HG02938 (cell line): ENCODE measurements at regions not wholly inside any gene's neighbourhood (a gene's known extent, or its start where the extent isn't known, plus 50 kb on each side); places are given as distances from the start of the nearest gene placed in this dataset.

Experiments used
- ATAC-seq: cut with Tn5 transposase; IDR thresholded peaks from one replicate; pipeline ENCODE4 v1.9.1; 2021; ENCODE audit warnings: mild to moderate bottlenecking, moderate library complexity; ENCODE audit not compliant: unreplicated experiment

DNA sequence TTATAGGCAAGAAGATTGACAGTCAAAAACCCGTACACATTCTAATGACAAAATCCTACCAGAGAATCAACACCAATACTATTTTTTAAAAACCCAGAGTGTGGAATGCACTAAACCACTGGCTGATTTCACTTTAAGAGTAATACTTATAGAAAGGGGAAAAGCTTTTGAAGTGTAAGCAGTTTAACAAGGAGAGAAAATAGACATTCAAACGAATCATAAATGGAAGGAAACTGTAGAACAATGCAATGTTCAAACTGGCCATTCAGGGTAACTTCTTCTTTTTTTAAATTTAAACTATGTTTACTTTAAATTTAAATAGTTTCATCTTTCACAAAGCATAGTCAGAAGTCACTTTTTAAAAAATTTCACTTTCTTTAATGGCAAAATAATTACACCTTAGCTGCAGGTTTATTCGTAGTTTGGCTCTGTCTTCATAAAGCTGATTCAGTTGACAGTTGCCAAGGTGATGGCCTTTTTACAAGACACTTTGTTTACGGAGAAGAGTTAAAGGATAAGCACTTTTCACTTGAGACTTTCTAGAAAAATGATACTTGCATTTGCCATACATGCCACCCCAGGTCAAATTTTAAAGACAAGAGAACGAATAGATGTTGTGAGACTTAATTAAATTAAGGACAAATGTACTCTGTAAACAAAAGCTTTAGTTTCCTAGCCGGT, 82.4 kb upstream of the KLF3 start:
- no peak for ATAC-seq

DNA sequence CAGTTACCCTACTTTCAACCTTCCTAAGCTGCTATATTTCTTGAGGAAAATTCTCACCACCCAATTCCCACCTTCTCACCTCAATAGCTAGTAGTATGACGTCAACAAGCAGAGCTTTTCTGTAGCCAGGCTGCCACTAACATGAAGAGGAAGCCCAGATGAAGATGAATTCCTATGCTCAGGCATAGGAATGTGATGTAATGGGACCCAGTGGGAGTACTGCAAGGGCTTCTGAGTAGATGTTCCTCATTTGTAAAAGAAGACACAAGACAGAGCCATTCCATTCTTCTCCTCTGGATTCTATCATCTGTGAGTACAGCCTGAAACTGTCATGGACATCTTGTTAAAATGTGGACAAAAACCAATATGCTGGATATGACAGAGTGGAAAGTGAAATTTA, 81.6 kb upstream of the KLF3 start:
- ATAC-seq: no peak

DNA sequence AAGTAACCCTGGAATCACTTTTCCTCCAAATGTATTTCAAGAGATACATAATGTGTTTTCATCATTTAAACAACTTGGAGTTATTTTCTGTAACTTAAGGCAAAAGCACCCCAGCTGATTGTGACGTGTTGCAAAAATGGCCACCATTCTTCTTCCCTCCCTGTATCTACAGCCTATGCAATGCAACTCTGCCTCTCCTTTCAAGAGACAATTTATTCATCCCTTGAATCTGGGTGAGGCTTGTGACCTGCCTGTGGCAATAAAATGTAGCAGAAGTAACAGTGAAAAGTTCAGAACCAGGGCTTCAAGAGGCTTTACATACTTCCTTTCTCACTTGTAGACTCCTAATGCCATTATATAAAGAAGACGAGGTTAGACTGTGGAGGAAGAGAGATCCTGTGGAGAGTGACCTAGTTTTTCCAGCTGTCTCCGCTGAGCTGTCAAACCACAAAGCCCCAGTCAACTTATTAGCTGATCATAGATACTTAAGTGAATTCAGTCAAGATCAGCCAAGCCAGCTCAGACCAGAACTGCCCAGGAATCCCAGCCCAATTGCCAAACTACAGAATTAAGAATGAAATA, 81.0 kb upstream of the KLF3 start:
- ATAC-seq: no peak

DNA sequence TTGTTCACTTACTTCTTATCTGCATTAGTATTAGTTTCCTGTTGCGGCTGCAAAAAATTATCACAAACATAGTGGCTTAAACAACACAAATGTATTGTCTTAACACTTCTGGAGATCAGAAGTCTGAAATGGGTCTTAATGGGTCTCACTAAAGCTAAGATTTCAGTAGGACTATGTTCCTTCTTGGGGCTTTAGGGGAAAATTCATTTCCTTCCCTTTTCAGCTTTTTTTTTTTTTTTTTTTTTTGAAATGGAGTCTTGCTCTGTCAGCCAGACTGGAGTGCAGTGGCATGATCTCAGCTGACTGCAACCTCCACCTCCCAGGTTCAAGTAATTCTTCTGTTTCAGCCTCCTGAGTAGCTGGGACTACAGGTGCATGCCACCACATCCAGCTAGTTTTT, 78.1 kb upstream of the KLF3 start:
- no peak for ATAC-seq

DNA sequence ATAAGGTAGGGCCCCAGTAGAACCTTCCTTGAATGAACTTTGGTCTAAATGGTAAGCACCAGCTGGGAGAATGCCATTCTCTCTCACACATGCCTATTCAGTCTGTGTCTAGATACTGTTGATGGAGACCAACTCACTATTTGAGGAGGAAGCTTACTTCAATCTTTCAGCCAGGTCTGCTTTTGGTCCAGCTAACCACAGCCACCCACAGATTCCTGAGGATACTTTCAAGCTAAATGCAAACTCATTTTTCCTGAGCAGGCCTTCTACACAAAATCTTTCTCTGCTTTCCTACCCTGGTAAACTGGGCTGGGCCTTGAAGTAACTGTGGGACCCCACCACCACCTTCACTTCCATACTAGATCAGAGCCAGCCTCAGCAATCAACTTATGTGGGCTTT, 76.9 kb upstream of the KLF3 start:
- ATAC-seq: no peak

DNA sequence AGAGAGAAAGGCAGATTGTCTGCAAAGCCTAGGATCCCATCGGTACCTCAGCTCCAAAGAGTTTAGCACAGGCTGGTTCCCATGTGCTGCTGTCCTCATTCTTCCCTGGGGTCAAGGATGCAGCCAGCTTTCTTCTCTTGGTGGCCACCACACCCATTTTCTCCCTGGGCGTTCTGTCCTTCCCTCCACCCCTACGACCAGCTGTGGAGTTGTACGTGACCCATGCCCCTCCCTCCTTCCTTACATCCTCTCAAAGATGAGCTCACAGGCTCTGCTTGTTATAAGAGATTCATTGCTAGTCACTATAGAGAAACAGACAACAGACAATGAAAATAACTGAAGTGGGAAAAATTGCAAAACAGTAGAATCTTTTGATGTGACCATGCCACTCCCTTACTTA, 74.0 kb upstream of the KLF3 start:
- no peak for ATAC-seq

DNA sequence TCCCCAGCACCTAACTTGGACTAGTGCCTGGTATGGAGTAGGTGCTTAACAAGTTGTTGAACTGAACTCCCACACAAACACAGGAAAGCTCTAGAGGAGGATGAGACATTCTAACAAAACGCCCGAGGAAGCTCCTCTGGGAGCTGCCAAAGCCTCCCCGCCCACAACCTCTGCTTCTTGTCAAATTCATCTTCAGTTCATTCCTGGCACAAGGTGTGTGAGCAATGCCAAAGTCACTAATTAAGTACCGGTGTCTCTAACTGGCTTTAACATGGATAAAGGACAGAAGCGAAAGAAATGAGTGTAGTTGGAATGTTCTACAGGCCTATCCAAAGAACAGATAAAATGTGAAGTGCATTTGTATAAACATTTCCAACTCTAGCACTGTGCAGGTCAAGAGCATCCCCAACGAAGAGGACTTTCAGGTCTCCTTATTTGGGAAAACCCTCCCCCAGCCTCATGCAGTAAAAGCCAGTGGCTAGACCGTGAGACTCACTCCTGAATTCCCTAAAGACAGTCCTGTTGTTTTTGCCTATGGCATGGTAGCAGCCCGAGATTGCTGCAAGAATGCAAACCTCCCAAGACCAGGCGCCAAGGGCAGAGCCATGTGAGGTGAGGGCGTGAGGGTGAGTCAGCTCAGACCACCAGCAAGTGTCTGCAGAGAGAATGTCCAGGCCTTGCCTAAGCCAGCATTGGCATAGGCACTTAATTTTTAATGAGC, 72.2 kb upstream of the KLF3 start:
- ATAC-seq: no peak

DNA sequence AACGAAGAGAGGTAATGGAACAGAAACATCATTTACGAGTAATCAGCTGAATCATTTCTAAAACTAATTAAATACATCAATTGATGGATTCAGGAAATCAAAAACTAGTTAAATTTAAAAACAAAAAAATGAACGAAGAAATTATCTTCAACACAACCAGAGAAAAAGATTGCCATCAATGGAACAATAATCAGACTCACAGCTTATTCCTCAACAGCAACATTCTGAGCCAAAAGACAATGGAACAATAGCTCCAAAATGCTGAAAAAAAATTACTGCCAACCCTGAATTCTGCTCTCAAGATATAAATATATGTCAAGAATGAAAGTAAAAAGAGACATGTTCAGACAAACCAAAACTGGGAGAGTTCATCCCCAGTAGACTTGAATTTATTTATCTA, 65.5 kb upstream of the KLF3 start:
- no peak for ATAC-seq

DNA sequence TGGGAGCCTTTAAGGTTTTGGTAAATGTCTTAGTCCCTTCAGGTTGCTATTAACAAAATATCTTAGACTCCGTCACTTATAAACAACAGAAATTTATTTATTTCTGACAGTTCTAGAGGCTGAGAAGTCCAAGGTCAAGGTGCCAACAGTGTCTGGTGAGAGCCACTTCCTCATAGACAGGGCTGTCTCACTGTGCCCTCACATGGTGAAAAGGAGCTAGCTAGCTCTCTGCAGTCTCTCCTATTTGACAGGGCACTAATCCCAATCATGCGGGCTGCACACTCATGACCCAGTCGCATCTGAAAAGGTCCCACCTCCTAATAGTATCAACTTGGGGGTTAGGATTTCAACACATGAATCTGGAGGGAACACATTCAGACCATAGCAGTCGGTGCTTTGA, 63.4 kb upstream of the KLF3 start:
- ATAC-seq: no peak

DNA sequence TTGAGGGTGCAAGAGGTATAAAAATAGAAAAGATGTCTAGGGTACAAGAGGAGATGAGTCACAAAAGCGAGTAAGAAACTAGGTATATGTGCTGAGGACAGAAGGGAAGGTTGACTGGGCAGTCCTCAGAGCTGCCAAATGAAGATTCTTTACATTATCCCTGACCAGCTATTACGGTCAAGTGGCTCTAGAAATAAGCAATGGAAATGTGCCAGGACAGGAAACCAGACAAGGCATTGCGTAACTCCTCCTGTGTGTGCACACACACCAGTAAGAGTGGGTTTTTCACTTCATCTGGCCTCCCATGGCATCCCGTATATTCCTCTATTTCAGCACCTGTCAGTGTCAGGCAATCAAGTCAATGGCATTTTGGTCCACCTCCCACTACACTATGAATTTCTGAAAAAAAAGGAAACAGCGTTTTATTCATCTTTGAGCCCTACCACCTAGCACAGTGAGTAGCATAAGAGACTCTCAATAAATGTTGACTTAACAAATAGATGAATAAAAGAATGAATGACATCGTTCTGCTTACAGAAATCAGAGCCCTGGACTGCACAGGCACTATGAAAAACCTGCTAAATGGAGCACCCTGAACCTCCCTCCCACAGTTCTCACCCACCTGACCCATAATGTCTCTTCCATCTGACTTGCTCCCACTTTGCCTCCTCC, 62.6 kb upstream of the KLF3 start:
- no peak for ATAC-seq

DNA sequence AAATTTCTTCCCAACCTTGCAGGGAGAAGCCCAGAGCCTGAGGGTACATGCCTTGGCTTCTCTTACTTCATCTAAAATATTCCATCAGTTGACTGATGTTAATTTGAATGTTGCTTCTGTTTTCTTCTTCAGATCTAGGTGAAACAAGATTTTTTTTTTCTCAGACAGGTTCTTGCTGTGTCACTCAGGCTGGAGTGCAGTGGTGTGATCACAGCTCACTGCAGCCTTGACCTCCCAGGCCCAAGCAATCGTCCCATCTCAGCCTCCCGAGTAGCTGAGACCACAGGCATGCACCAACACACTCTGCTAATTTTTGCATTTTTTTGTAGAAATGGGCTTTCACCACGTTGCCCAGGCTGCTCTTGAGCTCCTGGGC, 62.1 kb upstream of the KLF3 start:
- ATAC-seq: no peak

DNA sequence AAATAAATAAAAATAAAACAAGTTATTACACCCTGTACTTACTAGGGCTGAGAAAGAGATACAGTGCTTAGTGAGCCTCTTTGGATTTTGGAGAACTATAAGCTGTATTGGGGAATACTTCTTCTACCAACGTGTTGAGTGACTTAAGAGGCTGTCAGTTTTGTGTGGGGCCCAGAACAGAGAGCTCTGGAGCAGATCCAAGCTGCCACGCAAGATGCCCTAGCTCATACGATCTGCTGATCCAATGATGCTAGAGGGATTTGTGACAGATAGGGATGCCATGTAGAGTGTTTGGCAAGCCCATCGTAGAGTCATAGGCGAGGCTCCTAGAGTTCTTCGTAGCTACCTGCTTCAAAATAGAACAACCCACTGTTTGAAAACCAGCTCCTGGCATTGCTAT, 60.3 kb upstream of the KLF3 start:
- no peak for ATAC-seq

DNA sequence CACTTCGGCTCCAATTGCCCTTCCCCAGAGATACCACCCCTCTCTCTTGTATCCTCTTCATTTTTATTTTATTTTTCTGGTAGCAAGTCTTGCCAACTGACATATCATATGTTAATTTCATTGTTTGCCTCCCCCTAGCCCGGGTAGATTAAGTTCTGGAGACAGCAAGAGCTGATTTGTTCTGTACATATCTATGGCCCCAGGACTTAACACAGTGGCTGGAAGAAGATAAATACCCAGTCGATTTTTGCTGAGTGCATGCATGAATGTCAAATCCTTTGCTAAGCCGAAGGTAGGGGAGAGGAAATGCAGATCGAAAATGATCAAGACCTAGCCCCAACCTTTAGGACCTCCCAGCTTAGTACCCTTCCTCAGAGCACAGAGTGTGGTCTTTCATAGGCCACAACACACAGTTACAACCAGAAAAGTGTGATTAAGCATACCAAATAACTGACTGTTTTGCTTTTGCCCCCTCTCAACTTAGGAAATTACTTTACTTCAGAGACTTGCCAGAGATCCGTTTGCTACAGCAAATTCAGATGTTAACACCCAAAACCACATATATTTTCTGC, 58.7 kb upstream of the KLF3 start:
- no peak for ATAC-seq

DNA sequence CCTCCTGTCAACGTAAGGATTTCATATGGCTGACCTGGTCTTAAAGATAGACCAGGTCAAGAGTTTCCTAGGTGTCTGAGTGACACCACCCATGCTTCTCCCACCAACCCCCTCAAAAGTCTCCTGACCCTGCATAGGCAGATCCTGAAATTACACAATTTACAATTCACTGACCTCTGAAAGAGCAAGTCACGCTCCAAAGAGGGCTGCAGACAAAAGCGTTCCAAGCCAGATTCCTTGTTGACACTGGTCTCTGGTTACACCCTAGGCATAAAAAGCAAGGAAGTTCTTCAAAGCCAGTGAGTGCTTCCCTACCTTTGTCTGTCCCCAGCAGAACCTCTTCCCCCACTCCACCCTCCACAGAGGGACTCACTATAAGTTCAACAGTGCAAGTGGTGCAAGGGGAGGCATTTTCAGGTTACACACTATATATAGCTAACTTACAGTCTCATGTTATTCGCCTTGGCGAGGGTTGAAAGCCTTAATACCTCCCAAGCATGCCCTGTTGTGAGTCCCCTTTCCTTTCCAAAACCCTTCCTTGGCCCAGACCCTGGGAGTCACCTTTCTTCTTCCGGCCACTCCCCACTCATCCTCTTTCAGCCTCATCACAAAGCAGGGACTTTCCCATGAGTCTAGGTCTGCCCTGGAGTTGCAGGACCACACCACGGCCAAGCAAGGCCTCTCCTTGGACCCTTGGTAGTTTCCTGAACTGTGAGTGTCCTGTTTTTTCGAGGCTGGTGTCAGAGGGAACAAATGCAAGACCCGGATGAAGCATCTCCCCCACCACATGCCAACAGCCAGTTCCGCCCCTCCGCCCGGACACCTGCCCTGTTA, 58.0 kb upstream of the KLF3 start:
- no peak for ATAC-seq

DNA sequence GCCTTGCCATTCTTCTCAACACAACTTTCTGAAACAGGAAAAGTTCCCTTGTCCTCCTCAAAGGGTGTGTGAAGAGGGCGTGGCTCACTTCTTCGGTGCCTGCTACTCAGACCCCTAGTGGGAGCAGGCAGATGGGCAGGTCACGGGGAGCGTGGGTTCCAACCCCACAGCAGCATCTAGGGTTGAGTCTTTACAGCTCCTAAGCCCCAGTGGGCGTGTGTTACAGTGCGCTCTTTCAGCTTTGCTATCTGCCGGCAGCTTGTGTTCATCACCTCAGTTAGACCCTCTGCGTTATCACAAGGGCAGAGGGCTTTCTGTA, 57.5 kb upstream of the KLF3 start:
- no peak for ATAC-seq

DNA sequence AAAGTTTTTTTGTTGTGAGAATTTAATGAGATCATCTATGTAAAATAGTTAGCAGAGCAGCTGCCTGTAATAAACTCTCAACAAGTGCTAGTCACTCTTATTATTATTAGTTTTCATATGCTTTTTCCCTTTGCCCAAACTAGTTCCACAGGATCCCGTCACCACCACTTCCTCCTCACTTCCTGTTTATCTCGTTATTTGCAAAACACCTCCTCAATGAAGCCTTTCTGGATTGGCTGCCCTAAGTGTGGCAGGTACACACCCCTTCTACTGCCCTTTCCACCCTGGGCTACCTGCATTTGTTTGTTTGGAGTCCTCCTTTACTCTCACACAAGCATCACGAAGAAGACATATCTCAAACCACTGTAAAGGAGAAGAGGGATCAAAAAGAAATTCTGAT, 54.4 kb upstream of the KLF3 start:
- ATAC-seq: no peak

DNA sequence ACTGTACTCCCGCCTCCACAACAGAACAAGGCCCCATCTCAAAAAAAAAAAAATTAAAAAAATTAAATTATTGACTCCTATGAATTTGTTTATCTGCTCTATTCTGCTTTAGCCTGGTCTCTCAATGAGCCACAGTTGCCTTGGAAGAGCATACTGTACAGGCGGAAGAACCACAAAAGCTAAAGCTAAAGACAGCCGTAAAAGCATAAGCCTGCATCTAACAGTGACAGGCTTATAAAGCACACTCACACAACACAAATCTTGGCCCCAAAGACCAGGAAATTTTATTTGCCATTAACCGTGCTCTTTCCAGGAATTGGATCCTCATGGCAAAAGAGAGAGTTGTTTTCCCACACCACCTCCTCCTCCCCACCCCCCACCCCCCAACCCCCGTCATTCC, 53.5 kb upstream of the KLF3 start:
- no peak for ATAC-seq

DNA sequence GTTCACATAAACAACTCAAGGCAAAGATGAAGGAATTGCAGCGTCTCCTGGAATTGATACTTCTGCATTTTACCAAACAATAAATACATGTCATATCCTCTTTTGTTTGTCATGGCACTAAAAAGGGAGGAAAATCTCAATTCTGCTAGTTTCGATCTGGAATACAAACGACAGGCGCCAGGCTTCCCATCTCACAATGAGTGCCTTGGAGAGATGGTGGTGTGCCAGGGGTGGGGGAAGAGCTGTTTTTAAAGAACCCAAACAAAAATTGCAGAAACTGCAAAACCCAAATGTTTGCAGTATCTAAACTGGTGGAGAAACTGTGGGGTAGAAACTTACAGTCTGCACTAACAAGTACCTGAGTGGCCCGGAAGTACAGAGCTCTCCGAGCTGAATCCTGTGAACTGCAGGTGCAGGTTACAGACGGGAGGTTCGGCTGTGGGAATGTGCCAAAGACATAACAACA, 53.0 kb upstream of the KLF3 start:
- no peak for ATAC-seq

DNA sequence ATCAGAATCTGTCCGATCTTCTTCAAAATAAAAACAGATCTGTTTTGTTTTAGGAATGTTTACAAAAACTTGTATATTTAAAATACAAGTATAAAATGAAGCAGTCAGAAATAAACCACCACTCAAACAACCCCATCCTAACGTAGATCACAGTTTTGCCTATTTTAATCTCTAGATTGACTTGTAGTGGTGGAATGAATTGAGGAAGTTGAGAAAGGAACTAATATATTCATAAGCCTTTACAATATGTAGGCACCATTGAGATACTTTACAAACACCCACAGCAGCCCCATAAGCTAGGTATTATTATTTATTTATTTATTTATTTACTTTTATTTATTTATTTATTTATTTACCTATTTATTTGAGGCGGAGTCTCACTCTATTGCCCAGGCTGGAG, 52.3 kb upstream of the KLF3 start:
- ATAC-seq: no peak

DNA sequence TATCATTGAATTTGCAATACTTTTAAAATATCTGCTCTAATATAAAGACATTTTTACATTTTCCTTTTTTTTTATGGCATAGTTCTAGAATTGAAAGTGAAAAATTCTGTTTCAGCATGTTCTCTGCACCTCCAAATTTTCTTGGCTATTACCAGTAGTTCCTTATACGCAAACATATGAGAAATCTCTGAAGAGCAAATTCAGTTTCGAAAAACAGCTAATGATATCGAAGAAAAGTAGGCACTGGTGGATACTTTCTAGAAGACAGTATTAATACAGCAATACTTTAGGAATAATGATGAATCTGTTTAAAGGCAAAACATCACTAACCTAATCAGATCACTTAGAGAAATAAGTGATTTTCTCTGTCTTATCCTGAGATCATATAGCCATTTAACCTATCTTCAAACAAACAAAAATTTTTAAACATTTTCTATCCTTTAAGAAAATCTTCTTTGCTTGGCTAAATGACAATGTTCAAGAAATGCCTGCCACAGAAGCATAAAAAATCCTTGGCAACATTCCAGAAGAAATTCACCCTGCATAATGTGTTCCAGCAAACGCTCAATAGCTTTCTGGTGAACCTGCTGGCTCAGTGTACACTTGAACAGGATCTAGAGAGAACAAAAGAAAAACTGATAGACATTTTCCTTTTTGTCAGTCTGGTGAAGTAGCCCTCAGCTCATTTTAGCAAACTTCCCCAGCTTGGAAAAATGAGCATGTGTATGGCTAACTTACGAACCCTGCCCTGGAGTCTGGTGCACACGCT, 51.2 kb upstream of the KLF3 start:
- no peak for ATAC-seq
